Thyroid gland (tissue), 4 donors: ENCODE measurements at regions not wholly inside any gene's neighbourhood (a gene's known extent, or its start where the extent isn't known, plus 50 kb on each side); places are given as distances from the start of the nearest gene placed in this dataset.

Experiments used
- POLR2A ChIP-seq, 2 donors: fragments of 450-650 bp; IDR thresholded peaks; one replicate each; pipeline ENCODE4 v1.6.1; 2017; ENCODE audit warnings: antibody characterized with exemption in 2 of 2, mild to moderate bottlenecking in 2 of 2, moderate library complexity in 1 of 2
- TF ChIP-seq, protein P1 (sequence below), 6 experiments: fragments of 200-600 bp in 3 of 6; fragments of 450-650 bp in 3 of 6; sonication (generic) in 3 of 6; IDR thresholded peaks; one replicate each; pipeline ENCODE4 v1.5.1; 2016 to 2019; ENCODE audit warnings: antibody characterized with exemption in 6 of 6, mild to moderate bottlenecking in 2 of 6, inconsistent platforms in 1 of 6, moderate library complexity in 1 of 6

DNA sequence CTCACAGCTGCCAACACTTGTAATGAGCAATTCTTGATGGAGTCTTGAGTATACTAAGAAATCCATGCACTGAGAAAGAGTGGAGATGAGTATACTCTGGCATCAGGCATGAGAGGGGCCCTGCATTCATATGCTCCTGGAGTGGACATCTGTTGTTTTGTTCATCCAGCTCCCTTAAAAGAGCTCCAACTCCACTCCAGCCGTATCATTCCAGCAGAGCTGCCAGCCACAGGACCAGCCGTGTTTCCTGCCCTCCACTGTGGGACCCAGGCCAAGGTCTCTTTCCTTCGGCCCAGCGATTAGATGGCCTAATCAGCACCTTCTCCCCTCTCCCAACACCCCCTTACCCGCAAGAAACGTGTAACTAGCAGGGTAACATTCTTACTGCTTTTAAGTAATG lies 144.5 kb downstream of the OMA1 start:
- TF ChIP-seq, protein P1, sequence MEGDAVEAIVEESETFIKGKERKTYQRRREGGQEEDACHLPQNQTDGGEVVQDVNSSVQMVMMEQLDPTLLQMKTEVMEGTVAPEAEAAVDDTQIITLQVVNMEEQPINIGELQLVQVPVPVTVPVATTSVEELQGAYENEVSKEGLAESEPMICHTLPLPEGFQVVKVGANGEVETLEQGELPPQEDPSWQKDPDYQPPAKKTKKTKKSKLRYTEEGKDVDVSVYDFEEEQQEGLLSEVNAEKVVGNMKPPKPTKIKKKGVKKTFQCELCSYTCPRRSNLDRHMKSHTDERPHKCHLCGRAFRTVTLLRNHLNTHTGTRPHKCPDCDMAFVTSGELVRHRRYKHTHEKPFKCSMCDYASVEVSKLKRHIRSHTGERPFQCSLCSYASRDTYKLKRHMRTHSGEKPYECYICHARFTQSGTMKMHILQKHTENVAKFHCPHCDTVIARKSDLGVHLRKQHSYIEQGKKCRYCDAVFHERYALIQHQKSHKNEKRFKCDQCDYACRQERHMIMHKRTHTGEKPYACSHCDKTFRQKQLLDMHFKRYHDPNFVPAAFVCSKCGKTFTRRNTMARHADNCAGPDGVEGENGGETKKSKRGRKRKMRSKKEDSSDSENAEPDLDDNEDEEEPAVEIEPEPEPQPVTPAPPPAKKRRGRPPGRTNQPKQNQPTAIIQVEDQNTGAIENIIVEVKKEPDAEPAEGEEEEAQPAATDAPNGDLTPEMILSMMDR (IDR thresholded peaks at IDR 0.05): no peak
- TF ChIP-seq POLR2A (IDR thresholded peaks at IDR 0.05): no peak
